ENCODE measurements at regions not wholly inside any gene's neighbourhood (a gene's known extent, or its start where the extent isn't known, plus 50 kb on each side); places are given as distances from the start of the nearest gene placed in this dataset.
"Not testable (repeated sequence)": the region's sequence is repeated elsewhere in the genome, so short reads cannot be mapped to it uniquely, and the experiment has no call there.

DNA sequence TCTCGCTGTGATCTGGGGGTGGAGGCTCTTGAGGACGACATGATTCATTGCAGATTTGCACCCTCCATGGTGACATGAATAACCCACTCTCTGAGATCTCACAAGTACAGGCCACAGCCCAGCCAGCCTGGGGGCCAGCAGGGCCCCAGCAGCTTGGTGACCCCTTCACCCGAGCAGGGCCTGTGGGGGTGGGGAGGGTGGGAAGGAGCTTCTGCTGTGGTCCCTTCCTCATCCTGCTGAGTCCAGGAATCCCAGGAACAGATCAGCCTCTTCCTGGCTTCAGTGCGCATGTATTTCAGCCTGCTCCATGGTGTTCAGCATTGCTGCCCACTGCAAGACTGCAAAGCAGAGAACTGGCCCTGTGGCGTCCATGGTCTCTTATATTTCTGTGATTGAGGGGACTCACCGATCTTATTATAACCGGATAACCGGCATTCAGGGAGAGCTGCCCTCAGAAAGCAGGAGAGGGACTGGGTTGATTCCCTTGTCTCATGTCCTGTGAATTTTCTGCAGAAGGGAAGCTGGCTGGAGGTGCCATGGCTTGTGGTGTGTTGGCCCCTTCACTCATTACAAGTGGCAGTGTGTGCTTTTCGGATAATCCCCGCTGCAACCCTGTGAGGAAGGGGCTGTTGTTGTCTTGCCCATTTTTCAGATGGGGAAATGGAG lies 118.8 kb upstream of the FRMD1 start:
- in situ Hi-C loops (cut with MboI; ENCODE audit: low pct_unique_long_range_greater_than_20kb, low sequenced_read_pairs), result no loop called here
- no peak for DNase-seq

DNA sequence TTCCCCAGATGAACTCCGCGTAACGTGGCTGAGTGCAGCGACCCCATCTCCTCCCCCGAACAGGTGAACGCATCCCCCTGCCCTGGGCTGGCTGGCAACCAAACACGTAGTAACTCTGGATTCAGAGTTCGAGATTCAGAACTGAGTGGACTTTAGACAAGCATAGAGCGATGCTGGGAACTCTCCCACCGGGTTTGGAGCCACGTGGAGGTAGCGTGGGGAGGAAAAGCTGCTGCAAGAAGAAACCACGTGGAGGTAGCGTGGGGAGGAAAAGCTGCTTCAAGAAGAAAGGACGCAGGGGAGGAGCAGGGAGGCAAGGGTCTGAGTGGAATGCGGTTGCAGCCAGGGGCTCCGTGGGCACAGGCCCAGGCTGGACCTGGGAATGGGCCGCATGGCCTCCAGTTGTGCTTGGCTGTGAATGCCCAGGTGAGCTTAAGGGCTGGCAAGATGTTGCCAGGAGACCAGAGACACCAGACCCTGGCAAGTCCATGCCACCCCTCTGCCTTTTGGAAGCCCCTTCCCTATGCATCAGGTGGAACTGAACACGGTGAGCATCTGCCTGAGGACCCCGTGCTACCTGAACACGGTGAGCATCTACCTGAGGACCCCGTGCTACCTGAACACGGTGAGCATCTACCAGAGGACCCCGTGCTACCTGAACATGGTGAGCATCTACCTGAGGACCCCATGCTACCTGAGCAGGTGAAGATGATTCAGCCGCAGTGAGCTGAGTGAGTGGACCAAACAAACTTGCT lies 118.0 kb upstream of the FRMD1 start:
- no peak for DNase-seq
- in situ Hi-C loops (cut with MboI; ENCODE audit: low pct_unique_long_range_greater_than_20kb, low sequenced_read_pairs), result no loop called here

DNA sequence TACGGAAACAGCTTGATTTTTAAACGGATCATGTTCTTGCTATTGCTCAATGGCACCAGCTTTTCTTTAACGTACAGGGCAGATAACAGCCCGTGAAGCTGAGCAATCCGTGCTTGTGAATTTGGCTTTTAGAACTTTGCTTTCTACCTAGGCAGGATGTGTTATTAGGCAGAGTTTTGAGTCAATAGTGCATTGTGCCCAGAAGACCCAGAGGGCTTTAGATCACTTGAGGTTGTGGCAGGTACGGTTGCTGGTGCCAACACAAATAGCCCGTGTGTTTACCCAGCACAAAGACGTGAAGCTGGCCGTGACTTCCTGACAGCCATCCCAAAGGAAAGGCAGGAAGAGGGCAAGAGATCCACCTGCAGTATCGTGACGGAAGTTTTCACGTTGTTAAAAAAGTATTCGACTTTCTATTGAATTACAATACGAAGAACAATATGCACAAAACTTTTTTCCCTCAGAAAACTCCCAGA lies 117.4 kb upstream of the FRMD1 start:
- DNase-seq, result no peak
- in situ Hi-C loops (cut with MboI; ENCODE audit: low pct_unique_long_range_greater_than_20kb, low sequenced_read_pairs), result no loop called here

DNA sequence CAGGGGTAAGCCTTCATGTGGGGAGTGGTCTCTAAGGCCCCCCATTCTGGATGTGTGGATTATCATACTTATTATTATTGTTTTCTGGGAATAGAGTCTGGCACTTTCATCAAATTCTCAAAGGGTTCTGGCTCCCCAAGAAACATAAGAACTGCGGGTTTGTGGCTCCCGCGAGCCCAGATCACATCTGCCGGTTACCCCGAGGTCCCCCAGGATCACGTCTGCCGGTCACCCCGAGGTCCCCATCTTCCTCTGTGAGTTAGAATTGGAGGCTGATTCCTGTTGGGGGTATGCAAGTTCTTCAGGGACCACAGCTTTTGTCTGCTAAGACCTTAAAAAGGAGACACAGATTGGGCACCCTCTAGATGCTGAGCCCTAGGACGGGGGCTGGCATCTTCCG lies 116.7 kb upstream of the FRMD1 start:
- in situ Hi-C loops (cut with MboI; ENCODE audit: low pct_unique_long_range_greater_than_20kb, low sequenced_read_pairs), result no loop called here
- DNase-seq, result no peak

DNA sequence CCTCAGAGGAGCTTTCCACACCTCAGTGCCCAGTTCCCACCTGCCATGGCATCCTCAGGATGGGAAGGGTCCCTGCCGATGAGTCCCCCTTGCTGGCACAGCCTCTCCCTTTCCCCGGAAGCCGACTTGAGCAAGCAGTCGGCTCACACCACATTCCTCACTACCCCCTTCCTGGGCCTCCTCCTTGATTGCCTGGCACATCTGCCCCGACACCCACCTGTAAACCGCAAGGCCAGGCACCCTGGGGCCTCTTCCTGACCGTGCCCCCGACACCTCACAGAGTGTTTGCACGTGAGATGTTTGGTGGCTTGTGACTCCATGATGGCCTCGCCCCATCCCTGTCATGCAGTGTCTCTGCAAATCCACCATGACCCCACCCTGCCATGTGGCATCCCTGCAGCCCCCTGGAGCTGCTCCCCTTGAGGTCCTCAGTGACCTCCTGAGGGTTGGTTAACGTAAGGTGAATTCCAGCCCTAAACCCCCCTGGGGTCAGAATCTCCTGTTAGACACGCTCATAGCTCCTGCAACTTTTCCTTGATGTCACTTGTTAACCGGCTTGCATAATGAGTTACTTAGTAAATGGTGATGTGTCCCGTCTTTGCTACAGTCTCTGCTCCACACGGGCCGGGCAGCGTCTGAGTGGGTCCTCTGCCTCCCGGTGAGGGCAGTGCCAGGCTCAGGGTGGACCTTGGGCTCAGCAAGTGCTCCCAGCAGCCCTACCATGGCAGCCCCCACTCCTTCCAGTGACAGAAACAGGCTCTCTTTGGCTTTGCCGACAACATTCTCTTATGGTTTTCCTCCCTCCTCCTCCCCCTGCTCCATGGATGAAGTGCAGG lies 115.9 kb upstream of the FRMD1 start:
- DNase-seq, result no peak
- in situ Hi-C loops (cut with MboI; ENCODE audit: low pct_unique_long_range_greater_than_20kb, low sequenced_read_pairs), result no loop called here

DNA sequence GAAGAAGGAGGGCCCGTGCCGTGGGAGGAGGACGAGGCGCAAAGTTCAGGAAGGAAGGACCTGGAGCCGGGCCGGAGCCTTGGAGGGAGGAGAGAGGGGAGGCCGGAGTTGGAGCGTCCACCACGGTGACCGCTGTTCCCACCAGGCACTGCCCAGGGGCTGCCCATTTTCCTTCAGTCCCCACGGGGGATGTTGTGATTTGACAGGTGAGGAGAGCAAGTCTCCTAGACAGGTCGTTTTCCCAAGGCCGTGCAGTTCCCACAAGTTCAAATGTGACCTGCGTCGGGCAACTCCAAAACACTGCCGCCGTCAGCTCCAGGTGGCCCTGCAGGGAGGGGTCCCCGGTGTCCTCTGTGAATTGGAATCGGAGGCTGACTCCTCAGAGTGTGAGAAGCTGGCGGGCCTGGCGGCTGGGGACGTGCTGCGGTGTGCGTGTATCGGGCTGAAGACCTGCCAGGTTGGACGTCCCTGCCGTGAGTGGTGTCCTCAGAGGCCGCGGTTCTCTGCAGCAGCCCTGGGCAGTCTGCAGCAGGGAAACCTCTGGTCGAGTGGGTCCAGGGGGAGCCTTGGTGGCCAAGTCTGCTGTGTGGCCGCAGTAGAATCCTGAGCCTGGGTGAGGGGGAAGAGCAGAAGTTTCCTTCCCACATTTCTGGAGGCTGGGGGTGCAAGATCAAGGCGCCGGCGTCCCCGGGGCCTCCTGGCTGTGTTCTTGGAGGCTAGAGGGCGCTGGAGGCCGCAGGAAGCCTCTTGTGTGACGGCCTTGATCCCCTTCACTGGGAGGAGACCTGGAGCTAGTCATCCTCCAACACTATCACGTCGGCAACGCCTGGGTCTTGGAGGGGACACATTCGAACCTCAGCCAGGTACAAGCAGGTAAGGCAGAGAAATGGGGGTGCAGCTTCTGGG lies 115.1 kb upstream of the FRMD1 start:
- no peak for DNase-seq

DNA sequence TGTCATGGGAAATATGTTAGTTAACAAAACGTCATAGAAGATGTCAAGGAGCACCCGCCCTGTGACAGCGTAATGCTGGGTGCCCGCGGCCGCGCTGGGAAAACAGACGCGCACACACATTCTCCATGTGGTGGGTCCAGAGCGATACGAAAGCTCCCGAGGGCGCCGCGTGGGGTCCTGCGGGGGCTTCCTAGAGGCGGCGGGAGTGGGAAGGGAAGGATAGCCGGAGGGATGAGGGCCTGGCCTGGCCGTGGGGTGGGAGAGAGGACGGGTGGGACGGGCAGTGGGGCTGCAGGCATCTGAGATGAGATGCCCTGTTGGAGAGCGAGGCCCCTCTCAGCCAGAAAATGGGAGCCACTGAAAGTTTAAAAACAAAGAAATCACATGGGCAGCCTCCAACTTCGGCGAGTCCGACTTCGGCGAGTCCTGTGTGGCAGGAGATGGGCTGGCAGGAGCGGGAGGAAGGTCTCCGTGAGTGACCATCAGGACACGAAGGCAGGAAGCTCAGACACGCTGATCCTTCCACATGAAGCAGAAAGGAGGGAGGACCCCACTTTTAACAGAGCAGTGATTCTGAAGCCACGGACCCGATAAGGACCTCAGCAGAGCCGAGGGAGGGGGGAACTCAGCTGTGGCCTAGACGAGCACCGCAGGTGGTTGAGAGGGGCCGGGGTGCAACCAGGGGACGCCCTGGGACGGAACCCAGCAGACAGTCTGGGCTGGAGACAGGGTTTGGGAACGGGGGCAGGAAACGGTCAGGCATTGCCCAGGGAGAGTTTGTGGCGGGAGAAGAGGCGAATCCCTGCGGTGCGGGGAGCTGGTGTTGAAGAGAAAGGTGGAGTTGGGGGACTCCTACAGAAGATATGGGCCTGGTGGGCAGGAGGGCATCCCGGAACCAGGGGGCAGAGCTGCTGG lies 114.1 kb upstream of the FRMD1 start:
- DNase-seq, result no peak
- in situ Hi-C loops (cut with MboI; ENCODE audit: low pct_unique_long_range_greater_than_20kb, low sequenced_read_pairs), result no loop called here

More for the DNA sequence above, 115.1 kb upstream of the FRMD1 start:
- in situ Hi-C loops (cut with MboI; ENCODE audit: low pct_unique_long_range_greater_than_20kb, low sequenced_read_pairs), result no loop called here

DNA sequence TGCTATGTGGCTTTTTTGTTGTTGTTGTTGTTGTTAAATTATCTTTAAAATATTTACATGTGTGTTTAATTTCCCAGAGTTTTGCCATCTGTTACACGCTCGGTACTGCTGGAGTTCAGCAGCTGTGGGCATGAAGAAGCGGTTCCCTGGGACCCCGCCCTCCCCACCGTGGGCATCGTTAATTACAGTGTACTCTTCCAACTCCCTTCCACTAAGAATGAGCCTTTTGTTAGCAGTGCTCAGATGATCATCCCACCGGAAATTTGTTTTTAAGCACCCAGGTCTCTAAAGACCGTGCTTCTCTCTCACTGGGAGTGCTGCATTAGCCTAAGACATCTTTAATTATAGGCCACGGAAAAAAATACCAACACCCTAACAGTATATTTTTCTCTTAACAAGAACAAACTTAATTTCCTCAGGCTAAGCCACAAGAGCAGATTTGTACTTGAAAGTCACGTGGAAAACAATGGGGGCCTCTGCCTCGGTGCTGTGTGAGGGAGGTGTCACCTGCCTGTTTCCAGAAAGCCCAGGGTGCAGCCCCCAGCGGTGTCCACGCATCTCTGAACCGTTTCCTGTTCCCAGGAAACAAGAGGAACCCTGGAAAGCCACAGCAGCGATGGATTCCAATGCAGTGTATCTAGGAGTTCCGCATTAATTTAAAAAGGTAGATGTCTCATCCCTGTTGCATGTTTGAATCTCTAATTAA lies 113.3 kb upstream of the FRMD1 start:
- in situ Hi-C loops (cut with MboI; ENCODE audit: low pct_unique_long_range_greater_than_20kb, low sequenced_read_pairs), result no loop called here
- DNase-seq, result no peak

DNA sequence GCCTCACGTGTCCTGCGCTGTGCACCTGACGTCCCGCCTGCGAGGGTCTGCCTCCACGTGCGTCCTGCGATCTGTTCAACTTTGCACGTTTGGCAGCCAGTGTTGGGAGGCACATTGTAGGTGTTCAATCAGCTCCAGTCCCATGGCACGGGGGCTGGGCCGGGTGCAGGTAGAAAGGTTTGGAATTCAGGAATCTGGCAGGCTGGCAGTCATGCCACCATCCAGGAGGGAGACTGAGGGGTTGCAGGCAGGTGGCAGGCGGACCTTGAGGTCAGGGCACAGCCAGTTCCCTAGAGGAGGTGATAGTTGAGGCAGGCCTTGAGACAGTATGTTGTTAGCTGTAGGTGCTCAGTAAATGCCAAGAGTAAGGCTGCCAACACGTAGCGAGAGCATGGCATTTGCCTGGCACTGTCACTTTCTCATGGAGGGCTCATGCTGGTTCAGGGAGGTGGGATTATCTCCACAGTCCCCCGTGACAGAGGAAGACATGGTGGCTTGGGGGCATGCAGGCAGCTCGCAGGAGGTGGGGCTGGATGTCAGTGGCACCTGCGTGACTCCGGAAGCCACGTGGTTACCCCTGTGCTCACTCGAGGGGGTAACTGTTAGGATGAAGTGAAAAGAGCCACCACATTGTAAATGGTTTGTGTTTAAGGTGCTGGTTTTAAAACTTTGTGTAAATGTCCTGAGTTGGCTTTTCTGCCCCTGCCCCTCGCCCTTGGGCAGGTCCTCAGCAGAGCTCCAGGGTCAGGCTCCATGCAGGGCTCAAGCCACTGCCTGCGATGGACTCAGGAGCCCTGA lies 111.8 kb upstream of the FRMD1 start:
- in situ Hi-C loops (cut with MboI; ENCODE audit: low pct_unique_long_range_greater_than_20kb, low sequenced_read_pairs), result no loop called here
- DNase-seq, result no peak

DNA sequence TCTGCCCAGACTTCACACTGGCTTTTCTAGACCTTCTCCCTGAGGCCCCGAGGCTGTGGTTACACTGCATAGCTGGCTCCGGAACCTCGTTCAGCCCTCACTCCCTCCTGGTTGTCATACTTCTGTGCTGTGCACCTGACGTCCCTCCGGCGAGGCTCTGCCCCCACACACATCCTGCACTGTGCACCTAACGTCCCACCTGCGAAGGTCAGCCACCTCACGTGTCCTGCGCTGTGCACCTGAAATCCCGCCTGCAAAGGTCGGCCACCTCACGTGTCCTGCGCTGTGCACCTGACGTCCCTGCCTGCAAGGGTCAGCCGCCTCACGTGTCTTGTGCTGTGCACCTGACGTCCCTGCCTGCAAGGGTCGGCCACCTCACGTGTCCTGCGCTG lies 111.0 kb upstream of the FRMD1 start:
- in situ Hi-C loops (cut with MboI; ENCODE audit: low pct_unique_long_range_greater_than_20kb, low sequenced_read_pairs), result no loop called here
- no peak for DNase-seq

DNA sequence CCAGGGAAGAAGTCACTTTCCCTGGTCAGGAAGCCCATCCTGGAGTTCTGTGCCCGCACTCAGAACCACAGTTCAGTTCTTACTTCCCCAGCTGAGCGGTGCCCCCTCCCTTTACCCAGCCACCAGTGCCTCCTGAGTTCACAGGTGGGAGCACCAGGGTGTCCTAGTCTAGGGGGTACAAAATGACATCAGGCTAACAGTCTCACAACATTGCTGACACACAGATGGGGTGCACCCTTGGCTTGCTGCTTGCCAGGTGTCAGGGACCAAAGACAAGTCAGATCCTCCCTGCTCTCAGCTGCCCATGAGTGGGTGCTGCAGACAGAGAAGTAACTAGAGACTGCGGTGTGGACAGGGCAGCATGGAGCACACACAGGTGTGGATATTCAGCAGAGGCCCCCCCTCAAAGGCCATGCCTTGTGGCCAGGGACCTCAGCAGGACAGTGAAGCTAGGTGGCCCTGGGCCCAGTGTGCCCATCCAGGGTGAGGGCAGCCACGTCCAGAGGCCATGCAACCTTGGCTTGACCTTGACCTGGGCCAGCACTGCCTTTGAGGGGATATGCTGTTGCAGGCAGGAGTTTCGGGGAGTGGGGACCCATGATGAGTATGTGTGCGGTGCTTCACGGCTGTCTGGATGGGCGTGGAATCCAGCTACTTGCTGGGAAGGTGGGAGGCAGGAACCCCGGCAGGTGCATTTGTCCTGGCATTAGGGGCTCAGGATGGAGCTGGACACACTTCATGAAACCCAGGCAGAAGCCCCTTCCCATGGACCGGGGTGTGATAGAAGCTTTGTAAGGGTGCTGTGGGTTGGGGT lies 110.4 kb upstream of the FRMD1 start:
- no peak for DNase-seq
- in situ Hi-C loops (cut with MboI; ENCODE audit: low pct_unique_long_range_greater_than_20kb, low sequenced_read_pairs), result no loop called here

DNA sequence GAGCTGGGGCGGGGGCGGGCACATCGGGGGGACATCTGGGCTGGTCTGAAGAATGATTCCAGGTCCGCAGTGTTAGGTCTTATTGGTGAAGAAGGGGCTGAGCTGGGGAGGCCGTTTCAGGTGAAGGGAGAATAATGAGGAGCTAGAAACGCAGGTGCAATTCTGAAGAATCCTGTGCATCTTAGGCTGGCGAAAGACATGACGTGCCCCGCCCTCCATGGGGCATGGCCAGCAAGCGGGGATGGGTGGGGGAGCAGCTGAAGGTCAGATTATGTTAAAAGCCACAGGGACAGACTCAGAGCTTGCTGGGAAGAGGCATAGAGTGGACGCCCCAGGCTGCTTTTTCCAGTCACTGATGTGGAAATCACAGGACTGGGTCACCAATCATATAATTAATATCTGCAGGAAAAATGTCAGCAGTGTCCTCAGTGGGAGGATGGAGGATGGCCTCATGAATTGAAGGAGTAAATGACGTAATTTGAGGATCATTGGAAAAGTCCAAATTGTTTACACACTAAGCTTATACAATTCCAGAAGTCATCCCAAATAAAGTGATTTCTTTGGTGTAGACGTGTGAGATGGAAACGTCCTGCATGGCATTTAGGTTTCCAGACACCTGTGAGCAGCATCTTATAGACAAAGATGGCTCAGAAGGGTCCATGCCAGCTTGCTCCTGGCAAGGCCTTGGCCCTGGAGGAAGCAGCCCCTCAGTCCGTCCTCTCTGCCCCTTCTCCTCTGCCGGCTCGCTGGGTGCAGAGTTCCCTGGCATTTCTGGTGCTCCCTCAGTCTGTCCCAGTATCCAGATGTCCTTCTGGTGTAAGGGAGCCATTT lies 109.6 kb upstream of the FRMD1 start:
- no peak for DNase-seq

DNA sequence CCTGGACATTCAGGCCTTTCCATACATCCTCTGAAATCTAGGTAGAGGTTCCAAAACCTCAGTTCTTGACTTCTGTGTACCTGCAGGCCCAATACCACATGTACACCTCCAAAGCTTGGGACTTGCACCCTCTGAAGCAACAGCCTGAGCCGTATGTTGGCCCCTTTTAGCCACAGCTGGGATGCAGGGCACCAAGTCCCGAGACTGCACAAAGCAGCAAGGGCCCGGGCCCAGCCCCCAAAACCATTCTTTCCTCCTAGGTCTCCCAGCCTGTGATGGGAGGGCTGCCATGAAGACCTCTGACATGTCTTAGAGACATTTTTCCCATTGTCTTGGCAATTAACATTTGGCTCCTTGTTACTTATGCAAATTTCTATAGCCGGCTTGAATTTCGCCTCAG lies 107.4 kb upstream of the FRMD1 start:
- in situ Hi-C loops (cut with MboI; ENCODE audit: low pct_unique_long_range_greater_than_20kb, low sequenced_read_pairs), result no loop called here
- no peak for DNase-seq

More for the DNA sequence above, 109.6 kb upstream of the FRMD1 start:
- in situ Hi-C loops (cut with MboI; ENCODE audit: low pct_unique_long_range_greater_than_20kb, low sequenced_read_pairs), result no loop called here

DNA sequence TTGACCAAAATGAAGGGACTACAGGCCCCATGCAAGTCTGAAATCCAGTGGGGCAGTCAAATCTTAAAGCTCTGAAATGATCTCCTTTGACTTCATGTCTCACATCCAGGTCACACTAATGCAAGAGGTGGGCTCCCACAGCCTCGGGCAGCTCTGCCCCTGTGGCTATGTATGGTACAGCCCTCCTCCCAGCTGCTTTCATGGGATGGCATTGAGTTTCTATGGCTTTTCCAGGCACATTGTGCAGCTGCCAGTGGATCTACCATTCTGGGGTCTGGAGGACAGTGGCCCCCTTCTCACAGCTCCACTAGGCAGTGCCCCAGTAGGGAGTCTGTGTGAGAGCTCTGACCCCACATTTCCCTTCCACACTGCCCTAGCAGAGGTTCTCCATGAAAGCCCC lies 107.0 kb upstream of the FRMD1 start:
- DNase-seq; in situ Hi-C loops (cut with MboI; ENCODE audit: low pct_unique_long_range_greater_than_20kb, low sequenced_read_pairs): not testable (repeated sequence)

DNA sequence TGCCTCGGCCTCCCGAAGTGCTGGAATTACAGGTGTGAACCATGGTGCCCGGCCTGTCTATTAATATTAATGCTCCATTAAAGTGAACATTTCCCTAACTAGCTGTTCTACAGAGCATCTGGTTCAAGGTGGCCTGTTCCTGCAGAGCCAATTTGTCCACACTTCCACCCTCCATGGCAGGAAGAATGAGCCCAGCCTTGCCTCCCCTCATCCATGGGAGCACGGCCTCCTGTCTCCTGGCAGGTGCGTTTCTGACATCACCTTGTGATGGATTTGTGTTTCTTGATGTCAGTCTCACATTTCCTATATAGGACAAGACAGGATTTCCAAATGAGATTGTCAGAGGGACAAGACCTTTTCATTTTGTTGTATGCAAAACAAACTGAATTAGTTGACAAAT lies 105.7 kb upstream of the FRMD1 start:
- DNase-seq, result no peak
- in situ Hi-C loops (cut with MboI; ENCODE audit: low pct_unique_long_range_greater_than_20kb, low sequenced_read_pairs), result no loop called here
